ENCODE measurements at regions not wholly inside any gene's neighbourhood (a gene's known extent, or its start where the extent isn't known, plus 50 kb on each side); places are given as distances from the start of the nearest gene placed in this dataset.

DNA sequence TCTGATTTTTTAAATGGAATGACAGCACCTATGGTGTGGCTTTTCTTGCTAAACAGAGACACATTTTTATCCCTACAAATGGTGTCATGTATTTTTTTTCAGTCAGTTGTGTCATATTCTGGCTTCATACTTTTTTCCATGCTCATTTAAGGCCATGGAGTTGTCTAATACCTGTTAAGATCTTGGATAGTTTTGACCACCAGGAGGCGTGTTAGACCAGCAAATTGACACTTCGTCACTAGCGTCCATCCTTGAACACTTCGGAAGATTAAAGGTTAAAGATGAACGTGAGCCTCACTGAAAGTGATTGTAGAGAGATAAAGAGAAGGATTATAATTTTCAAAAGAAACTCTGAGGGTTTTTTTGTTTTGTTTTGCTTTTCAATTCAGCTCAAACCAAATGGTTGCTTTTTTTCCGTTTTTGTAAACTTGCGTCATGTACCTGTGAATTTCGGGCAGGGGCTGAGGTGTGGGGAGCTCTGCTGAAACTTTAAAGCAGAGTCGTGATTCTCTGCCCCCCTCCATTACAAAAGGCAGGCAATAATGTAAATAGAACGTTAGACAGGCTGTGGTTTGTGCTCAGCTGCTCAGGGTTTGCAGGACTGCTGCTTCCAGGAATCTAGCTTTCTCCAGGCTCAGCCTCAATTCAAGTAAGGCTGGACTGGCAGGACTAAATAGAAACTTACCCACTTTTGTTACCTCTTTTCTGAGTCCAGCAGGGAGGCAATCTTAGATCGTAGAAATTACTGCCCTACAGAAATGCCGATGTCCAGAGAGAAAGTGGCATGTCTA is 245.1 kb downstream of the FOXA2 start (continued):
- TF ChIP-seq, protein P1, sequence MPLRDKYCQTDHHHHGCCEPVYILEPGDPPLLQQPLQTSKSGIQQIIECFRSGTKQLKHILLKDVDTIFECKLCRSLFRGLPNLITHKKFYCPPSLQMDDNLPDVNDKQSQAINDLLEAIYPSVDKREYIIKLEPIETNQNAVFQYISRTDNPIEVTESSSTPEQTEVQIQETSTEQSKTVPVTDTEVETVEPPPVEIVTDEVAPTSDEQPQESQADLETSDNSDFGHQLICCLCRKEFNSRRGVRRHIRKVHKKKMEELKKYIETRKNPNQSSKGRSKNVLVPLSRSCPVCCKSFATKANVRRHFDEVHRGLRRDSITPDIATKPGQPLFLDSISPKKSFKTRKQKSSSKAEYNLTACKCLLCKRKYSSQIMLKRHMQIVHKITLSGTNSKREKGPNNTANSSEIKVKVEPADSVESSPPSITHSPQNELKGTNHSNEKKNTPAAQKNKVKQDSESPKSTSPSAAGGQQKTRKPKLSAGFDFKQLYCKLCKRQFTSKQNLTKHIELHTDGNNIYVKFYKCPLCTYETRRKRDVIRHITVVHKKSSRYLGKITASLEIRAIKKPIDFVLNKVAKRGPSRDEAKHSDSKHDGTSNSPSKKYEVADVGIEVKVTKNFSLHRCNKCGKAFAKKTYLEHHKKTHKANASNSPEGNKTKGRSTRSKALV (CRISPR knock-in tag; IDR thresholded peaks at IDR 0.05), result no peak
- TF ChIP-seq ZNF598 (CRISPR knock-in tag; IDR thresholded peaks at IDR 0.05; ENCODE audit: borderline replicate concordance) (no peak), ZNF777 (CRISPR knock-in tag; IDR thresholded peaks at IDR 0.05) (0 out of 2 replicates have a peak, but pooled peaks have one; percentile 38), ZNF33A (CRISPR knock-in tag; IDR thresholded peaks at IDR 0.05; ENCODE audit: borderline replicate concordance) (no peak), ZNF251 (CRISPR knock-in tag; IDR thresholded peaks at IDR 0.05) (no peak), U2AF1 (optimal IDR thresholded peaks at IDR 0.05; ENCODE audit: low read depth, low read length) (no peak), SP2 (CRISPR knock-in tag; IDR thresholded peaks at IDR 0.05) (no peak), HES4 (CRISPR knock-in tag; IDR thresholded peaks at IDR 0.05; ENCODE audit: borderline replicate concordance) (no peak), SP5 (CRISPR knock-in tag; IDR thresholded peaks at IDR 0.05; ENCODE audit: borderline replicate concordance, low read depth) (no peak), PHF21A (CRISPR knock-in tag; IDR thresholded peaks at IDR 0.05) (no peak), NFATC3 (CRISPR knock-in tag; IDR thresholded peaks at IDR 0.05) (no peak), ADNP (CRISPR knock-in tag; IDR thresholded peaks at IDR 0.05) (no peak), GATA4 (IDR thresholded peaks at IDR 0.05; ENCODE audit: borderline replicate concordance, low read depth) (no peak), ETV5 (CRISPR knock-in tag; IDR thresholded peaks at IDR 0.05; ENCODE audit: borderline replicate concordance) (no peak), SIX1 (CRISPR knock-in tag; IDR thresholded peaks at IDR 0.05; ENCODE audit: borderline replicate concordance) (no peak)
- TF ChIP-seq, protein P2, sequence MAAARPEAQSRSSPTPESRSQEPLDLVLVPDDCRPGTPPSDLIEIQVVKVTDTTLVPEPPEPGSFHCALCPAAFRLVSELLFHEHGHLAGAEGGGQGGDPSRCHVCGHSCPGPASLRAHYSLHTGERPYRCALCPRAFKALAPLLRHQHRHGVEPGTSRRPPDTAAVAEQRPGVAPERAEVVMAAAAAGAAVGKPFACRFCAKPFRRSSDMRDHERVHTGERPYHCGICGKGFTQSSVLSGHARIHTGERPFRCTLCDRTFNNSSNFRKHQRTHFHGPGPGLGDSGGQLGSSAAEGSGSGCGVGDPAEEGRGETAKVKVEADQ (CRISPR knock-in tag; IDR thresholded peaks at IDR 0.05; ENCODE audit: borderline replicate concordance), result no peak
- TF ChIP-seq, protein P3, sequence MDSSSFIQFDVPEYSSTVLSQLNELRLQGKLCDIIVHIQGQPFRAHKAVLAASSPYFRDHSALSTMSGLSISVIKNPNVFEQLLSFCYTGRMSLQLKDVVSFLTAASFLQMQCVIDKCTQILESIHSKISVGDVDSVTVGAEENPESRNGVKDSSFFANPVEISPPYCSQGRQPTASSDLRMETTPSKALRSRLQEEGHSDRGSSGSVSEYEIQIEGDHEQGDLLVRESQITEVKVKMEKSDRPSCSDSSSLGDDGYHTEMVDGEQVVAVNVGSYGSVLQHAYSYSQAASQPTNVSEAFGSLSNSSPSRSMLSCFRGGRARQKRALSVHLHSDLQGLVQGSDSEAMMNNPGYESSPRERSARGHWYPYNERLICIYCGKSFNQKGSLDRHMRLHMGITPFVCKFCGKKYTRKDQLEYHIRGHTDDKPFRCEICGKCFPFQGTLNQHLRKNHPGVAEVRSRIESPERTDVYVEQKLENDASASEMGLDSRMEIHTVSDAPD (CRISPR knock-in tag; IDR thresholded peaks at IDR 0.05), result no peak
- TF ChIP-seq, protein P4, sequence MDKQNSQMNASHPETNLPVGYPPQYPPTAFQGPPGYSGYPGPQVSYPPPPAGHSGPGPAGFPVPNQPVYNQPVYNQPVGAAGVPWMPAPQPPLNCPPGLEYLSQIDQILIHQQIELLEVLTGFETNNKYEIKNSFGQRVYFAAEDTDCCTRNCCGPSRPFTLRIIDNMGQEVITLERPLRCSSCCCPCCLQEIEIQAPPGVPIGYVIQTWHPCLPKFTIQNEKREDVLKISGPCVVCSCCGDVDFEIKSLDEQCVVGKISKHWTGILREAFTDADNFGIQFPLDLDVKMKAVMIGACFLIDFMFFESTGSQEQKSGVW (CRISPR knock-in tag; IDR thresholded peaks at IDR 0.05; ENCODE audit: borderline replicate concordance), result no peak
- TF ChIP-seq, protein P5, sequence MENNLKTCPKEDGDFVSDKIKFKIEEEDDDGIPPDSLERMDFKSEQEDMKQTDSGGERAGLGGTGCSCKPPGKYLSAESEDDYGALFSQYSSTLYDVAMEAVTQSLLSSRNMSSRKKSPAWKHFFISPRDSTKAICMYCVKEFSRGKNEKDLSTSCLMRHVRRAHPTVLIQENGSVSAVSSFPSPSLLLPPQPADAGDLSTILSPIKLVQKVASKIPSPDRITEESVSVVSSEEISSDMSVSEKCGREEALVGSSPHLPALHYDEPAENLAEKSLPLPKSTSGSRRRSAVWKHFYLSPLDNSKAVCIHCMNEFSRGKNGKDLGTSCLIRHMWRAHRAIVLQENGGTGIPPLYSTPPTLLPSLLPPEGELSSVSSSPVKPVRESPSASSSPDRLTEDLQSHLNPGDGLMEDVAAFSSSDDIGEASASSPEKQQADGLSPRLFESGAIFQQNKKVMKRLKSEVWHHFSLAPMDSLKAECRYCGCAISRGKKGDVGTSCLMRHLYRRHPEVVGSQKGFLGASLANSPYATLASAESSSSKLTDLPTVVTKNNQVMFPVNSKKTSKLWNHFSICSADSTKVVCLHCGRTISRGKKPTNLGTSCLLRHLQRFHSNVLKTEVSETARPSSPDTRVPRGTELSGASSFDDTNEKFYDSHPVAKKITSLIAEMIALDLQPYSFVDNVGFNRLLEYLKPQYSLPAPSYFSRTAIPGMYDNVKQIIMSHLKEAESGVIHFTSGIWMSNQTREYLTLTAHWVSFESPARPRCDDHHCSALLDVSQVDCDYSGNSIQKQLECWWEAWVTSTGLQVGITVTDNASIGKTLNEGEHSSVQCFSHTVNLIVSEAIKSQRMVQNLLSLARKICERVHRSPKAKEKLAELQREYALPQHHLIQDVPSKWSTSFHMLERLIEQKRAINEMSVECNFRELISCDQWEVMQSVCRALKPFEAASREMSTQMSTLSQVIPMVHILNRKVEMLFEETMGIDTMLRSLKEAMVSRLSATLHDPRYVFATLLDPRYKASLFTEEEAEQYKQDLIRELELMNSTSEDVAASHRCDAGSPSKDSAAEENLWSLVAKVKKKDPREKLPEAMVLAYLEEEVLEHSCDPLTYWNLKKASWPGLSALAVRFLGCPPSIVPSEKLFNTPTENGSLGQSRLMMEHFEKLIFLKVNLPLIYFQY (CRISPR knock-in tag; IDR thresholded peaks at IDR 0.05; ENCODE audit: borderline replicate concordance), result no peak

Data from HepG2 (cell line).